Spleen (tissue), 11 donors: ENCODE measurements at regions not wholly inside any gene's neighbourhood (a gene's known extent, or its start where the extent isn't known, plus 50 kb on each side); places are given as distances from the start of the nearest gene placed in this dataset.

Experiments
- DNase-seq: peaks from one replicate; pipeline ENCODE4 v3.0.0-alpha.2; 2020
- H3K27ac ChIP-seq, 8 donors: fragments of 200-600 bp; sonication (generic) in 7 of 8; 1 replicate in 4 of 8; 2 replicates in 4 of 8; pipeline versions ENCODE4 v1.5.0 to v1.8.0; 2016 to 2021; ENCODE audit warnings: inconsistent platforms in 4 of 8, mild to moderate bottlenecking in 4 of 8, moderate library complexity in 1 of 8
- H3K27me3 ChIP-seq, 7 donors: fragments of 200-600 bp; sonication (generic) in 6 of 7; replicated peaks in 1 of 7; 1 replicate in 4 of 7; 2 replicates in 3 of 7; pipeline versions ENCODE4 v1.5.0 to v1.8.0; 2016 to 2021; ENCODE audit warnings: inconsistent platforms in 3 of 7, mild to moderate bottlenecking in 1 of 7
- H3K36me3 ChIP-seq, 6 donors: fragments of 200-600 bp; sonication (generic) in 5 of 6; 1 replicate in 4 of 6; 2 replicates in 2 of 6; pipeline versions ENCODE4 v1.5.0 to v1.8.0; 2016 to 2021; ENCODE audit warnings: inconsistent platforms in 2 of 6
- H3K4me1 ChIP-seq, 6 donors: fragments of 200-600 bp; sonication (generic) in 5 of 6; 1 replicate in 3 of 6; 2 replicates in 3 of 6; pipeline versions ENCODE4 v1.5.0 to v1.8.0; 2016 to 2021; ENCODE audit warnings: inconsistent platforms in 3 of 6
- H3K4me3 ChIP-seq, 8 donors: fragments of 200-600 bp; sonication (generic) in 7 of 8; 1 replicate in 4 of 8; 2 replicates in 4 of 8; pipeline versions ENCODE4 v1.5.0 to v1.8.0; 2016 to 2021; ENCODE audit warnings: inconsistent platforms in 4 of 8, mild to moderate bottlenecking in 4 of 8, moderate library complexity in 2 of 8
- H3K9me3 ChIP-seq, 8 donors: fragments of 200-600 bp; sonication (generic) in 7 of 8; 1 replicate in 4 of 8; 2 replicates in 4 of 8; pipeline versions ENCODE4 v1.5.0 to v1.8.0; 2016 to 2021; ENCODE audit warnings: inconsistent platforms in 4 of 8
- POLR2A ChIP-seq, 3 donors: fragments of 450-650 bp; IDR thresholded peaks; one replicate each; pipeline ENCODE4 v1.5.1; 2017; ENCODE audit warnings: antibody characterized with exemption in 3 of 3, mild to moderate bottlenecking in 1 of 3
- POLR2AphosphoS5 ChIP-seq, 3 donors: sonication (generic); formaldehyde crosslinking; IDR thresholded peaks; one replicate each; pipeline ENCODE4 v1.5.1; 2017; ENCODE audit warnings: antibody characterized with exemption in 3 of 3
- WGBS, 5 donors: extraction: QIAGEN DNeasy Blood & Tissue Kit in 3 of 5; methylation state at CpG; one replicate each; pipeline versions ENCODE4 v1.1.5 to v1.1.7; 2013 to 2018; 5-methylcytosine and 5-hydroxymethylcytosine counted together
- intact Hi-C: fragments of 100-400 bp; cut with DNase I; formaldehyde crosslinking; loops from one replicate; pipeline ENCODE4 v1.15.0; 2023; ENCODE audit warnings: low total_unique reads
- TF ChIP-seq, protein P1 (sequence below), 11 experiments: fragments of 200-600 bp in 7 of 11; fragments of 450-650 bp in 4 of 11; sonication (generic) in 4 of 11; IDR thresholded peaks in 8 of 11; conservative IDR thresholded peaks in 3 of 11; 1 replicate in 7 of 11; 2 replicates in 4 of 11; pipeline versions ENCODE4 v1.4.0 to v1.8.0; 2016 to 2021; ENCODE audit warnings: antibody characterized with exemption in 11 of 11, inconsistent platforms in 4 of 11, mild to moderate bottlenecking in 1 of 11
- donor health status: healthy with polysubstance abuse.
- donor health status: DM: no; HTN: no; CAD: no; lungs with moderate emphysema.
- donor health status: DM: no; HTN: no; CAD: no.
- donor health status: Bipolar disorder and iron deficiency.
- donor health status: healthy.
- donor health status: DM: no; HTN: no; CAD: no.
- donor health status: DM: yes; HTN: yes; CAD: no.

- Histone ChIP-seq H3K27ac (no peak overlapping the region), H3K4me1 (peaks cover 0 to 8% (median 0%) of the 10 kb centered on the region in 6 donors), H3K27me3 (peaks cover 0 to 2% (median 0%) of the 10 kb centered on the region in 7 donors), H3K9me3 (peaks cover 0 to 7% (median 0%) of the 10 kb centered on the region in 8 donors), H3K36me3 (no peaks in the 10 kb centered on the region), H3K4me3 (no peak overlapping the region)
- no peak for DNase-seq
- TF ChIP-seq POLR2A (IDR thresholded peaks at IDR 0.05) (no peak), POLR2AphosphoS5 (IDR thresholded peaks at IDR 0.05) (no peak)
- WGBS, 5 donors, result 92 to 100% (median 94%) methylated on average over 1 of the region's 1 CpG
- intact Hi-C loops, result no loop called here
Measured at GRCh38 chr4:52172166-52172565, 121.1 kb downstream of the SPATA18 start.

DNA sequence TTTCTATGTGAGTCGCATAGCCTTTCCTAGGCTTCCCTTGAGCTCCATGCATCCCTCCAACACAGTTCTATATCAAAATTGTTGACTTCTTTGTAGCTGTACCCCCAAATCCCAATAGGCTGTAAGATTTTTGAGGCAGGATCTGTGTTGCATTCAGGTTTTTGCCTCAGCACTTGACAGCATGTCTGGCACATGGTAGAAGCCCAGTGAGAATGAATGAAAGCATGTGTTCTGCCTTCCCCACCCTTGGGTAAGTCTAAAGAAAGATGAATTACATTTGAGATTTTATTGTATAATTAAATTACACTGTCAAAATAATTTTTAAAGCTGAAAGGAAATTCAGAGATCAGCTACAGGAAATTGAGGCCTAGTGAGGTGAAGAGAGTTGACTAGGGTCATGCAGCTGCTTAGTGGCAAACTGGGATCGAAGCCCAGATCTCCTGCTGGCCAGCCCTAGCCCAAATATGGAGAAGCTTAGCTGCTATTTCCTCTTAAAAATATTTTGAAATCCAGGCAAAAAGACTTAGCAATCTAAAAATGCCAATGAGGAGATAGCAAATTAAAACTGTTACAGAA is 122.5 kb downstream of the SPATA18 start:
- intact Hi-C loops, result no loop called here
- Histone ChIP-seq H3K36me3 (no peaks in the 10 kb centered on the region), H3K27ac (peak overlapping the region in 4 of 8 donors; percentile 16 to 51 (median 46)), H3K9me3 (peaks cover 0 to 7% (median 0%) of the 10 kb centered on the region in 8 donors), H3K4me1 (peaks cover 0 to 8% (median 0%) of the 10 kb centered on the region in 6 donors), H3K4me3 (no peak overlapping the region), H3K27me3 (peaks cover 0 to 2% (median 0%) of the 10 kb centered on the region in 7 donors)
- WGBS, 5 donors, result 55 to 67% (median 59%) methylated on average over 2 of the region's 2 CpGs
- no peak for DNase-seq
- TF ChIP-seq POLR2AphosphoS5 (IDR thresholded peaks at IDR 0.05) (peak in 1 of 3 donors; percentile 22), POLR2A (IDR thresholded peaks at IDR 0.05) (no peak)
- TF ChIP-seq, protein P1, sequence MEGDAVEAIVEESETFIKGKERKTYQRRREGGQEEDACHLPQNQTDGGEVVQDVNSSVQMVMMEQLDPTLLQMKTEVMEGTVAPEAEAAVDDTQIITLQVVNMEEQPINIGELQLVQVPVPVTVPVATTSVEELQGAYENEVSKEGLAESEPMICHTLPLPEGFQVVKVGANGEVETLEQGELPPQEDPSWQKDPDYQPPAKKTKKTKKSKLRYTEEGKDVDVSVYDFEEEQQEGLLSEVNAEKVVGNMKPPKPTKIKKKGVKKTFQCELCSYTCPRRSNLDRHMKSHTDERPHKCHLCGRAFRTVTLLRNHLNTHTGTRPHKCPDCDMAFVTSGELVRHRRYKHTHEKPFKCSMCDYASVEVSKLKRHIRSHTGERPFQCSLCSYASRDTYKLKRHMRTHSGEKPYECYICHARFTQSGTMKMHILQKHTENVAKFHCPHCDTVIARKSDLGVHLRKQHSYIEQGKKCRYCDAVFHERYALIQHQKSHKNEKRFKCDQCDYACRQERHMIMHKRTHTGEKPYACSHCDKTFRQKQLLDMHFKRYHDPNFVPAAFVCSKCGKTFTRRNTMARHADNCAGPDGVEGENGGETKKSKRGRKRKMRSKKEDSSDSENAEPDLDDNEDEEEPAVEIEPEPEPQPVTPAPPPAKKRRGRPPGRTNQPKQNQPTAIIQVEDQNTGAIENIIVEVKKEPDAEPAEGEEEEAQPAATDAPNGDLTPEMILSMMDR (IDR thresholded peaks at IDR 0.05 in 8 of 11, conservative IDR thresholded peaks at IDR 0.05 in 3 of 11), result no peak

DNA sequence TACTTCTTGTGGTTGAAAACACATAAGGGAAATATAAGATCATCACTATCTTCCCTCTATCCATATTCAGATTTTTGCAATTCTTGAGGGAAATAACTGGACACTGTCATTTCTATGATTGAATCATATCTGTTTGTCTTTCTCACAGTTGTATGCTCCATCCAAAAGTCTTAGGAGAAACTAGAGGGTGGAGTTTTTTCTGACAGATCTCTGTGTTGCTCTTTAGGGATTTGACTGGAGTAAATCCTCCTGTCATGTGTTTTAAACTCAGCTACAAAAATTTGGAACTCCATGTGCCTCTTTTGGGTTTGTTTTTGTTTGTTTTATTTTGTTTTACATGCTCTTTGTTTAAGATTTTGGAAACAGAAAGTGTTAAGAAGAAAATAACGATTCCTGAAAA is 136.5 kb downstream of the SPATA18 start:
- Histone ChIP-seq H3K4me3 (no peak overlapping the region), H3K27me3 (no peaks in the 10 kb centered on the region), H3K4me1 (no peaks in the 10 kb centered on the region), H3K9me3 (no peaks in the 10 kb centered on the region), H3K27ac (no peak overlapping the region), H3K36me3 (no peaks in the 10 kb centered on the region)
- TF ChIP-seq POLR2AphosphoS5 (IDR thresholded peaks at IDR 0.05), result no peak
- TF ChIP-seq, protein P1 (IDR thresholded peaks at IDR 0.05 in 8 of 11, conservative IDR thresholded peaks at IDR 0.05 in 3 of 11), result no peak
- no peak for TF ChIP-seq POLR2A (IDR thresholded peaks at IDR 0.05)
- no peak for DNase-seq
- 47 to 64% (median 59%) methylated on average over 1 of the region's 1 CpG for WGBS, 5 donors
- intact Hi-C loops, result no loop called here

DNA sequence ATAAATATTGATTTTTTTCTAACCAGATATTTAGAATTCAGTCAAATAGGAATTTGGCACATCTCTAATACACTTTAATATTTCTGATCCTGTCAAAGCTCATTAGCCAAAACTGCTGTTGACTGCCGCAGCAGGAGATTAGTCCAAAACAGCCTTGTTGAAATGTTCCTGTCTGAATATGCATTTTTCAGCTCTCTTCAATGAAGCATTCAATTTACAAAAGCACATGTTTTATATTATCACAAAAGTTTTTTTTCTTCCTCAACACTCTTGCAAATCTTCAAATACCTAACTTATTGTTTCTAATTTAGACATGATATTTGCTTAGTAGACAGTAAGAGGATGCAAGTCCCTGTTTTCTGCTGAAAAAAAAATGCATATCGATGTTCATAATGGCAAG is 140.9 kb downstream of the SPATA18 start:
- Histone ChIP-seq H3K36me3 (no peaks in the 10 kb centered on the region), H3K4me3 (no peak overlapping the region), H3K4me1 (no peaks in the 10 kb centered on the region), H3K27me3 (no peaks in the 10 kb centered on the region), H3K27ac (no peak overlapping the region), H3K9me3 (no peaks in the 10 kb centered on the region)
- TF ChIP-seq POLR2AphosphoS5 (IDR thresholded peaks at IDR 0.05) (no peak), POLR2A (IDR thresholded peaks at IDR 0.05) (no peak)
- no peak for DNase-seq
- WGBS, 5 donors, result 68 to 88% (median 80%) methylated on average over 2 of the region's 2 CpGs
- intact Hi-C loops, result no loop called here

DNA sequence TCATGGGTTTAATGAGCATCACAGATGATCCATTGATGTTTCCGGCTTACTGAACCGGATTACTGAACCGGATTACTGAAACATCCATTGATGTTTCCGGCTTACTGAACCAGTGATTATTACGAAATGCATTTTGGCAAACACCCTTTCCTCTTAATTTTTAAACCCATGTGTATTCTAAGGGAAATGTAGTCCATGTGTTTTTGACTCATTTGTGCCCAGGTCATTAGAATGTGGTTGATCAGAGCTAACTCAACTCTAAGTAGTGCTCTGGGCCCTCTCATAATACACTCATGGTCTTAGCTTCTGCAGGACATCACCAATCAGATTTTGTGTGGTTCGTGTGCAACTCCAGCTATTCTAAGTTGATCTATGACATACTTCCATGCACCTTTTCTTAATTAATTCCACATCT is 141.6 kb downstream of the SPATA18 start:
- no peaks in the 10 kb centered on the region for H3K27me3 ChIP-seq
- WGBS, 5 donors, result 50 to 88% (median 70%) methylated on average over 5 to 6 of the region's 6 CpGs
- H3K4me3 ChIP-seq, result no peak overlapping the region
- DNase-seq, result no peak
- no peak overlapping the region for H3K27ac ChIP-seq
- no peaks in the 10 kb centered on the region for H3K4me1 ChIP-seq
- H3K36me3 ChIP-seq, result no peaks in the 10 kb centered on the region
- no peak for TF ChIP-seq POLR2A (IDR thresholded peaks at IDR 0.05)
- no peak for TF ChIP-seq POLR2AphosphoS5 (IDR thresholded peaks at IDR 0.05)
- TF ChIP-seq, protein P1 (IDR thresholded peaks at IDR 0.05 in 8 of 11, conservative IDR thresholded peaks at IDR 0.05 in 3 of 11), result no peak
- intact Hi-C loops, result no loop called here
- no peaks in the 10 kb centered on the region for H3K9me3 ChIP-seq
